CD4-positive, alpha-beta T cell treated with Interleukin-2 at 100 ng/mL for 4 hours (primary cell): ENCODE measurements at regions not wholly inside any gene's neighbourhood (a gene's known extent, or its start where the extent isn't known, plus 50 kb on each side); places are given as distances from the start of the nearest gene placed in this dataset.

Experiments used
- DNase-seq: peaks from one replicate; pipeline ENCODE4 v3.0.0-alpha.2; 2020; ENCODE audit warnings: low spot score

GRCh38 chr1:60126723-60127122, 53.2 kb upstream of the C1orf87 start:
- no peak for DNase-seq
